HG03159 (cell line): ENCODE measurements at regions not wholly inside any gene's neighbourhood (a gene's known extent, or its start where the extent isn't known, plus 50 kb on each side); places are given as distances from the start of the nearest gene placed in this dataset.
"Not testable (repeated sequence)": the region's sequence is repeated elsewhere in the genome, so short reads cannot be mapped to it uniquely, and the experiment has no call there.

ENCODE experiments used
- ATAC-seq: cut with Tn5 transposase; IDR thresholded peaks from one replicate; pipeline ENCODE4 v1.9.1; 2021; ENCODE audit warnings: mild to moderate bottlenecking, moderate library complexity; ENCODE audit not compliant: unreplicated experiment

DNA sequence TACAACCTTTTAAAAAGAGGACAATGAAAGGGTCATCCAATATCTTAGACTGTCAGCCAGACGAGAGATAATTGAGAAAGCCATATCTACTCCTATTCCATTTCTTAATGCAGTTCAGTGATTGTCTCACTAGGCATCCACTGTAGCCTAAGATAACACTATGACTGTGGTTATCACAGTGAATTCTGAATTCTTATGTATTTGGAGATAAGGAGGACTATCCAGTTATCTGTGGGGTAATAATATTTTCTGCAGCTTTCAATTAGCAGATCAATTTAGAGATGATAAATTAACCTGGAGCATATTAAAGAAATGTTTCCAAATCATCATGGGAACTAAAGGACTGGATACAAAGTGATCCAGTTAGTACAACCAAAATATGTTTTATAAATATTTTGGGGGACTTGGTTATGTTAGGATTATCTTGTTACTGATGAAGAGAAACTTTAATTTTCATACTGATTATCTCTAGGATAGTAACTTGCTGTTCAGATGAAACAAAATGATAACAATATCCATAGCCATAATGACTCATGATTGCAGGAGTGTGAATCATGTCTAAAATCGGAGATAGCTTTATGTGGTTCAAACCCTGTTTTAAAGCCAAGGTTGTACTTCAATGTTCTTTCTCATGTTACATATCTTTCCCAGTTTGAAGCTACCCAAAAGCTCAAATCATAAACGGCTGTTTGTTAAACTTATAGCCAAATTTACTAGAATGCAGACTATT is 1152.0 kb downstream of the HACE1 start:
- no peak for ATAC-seq

DNA sequence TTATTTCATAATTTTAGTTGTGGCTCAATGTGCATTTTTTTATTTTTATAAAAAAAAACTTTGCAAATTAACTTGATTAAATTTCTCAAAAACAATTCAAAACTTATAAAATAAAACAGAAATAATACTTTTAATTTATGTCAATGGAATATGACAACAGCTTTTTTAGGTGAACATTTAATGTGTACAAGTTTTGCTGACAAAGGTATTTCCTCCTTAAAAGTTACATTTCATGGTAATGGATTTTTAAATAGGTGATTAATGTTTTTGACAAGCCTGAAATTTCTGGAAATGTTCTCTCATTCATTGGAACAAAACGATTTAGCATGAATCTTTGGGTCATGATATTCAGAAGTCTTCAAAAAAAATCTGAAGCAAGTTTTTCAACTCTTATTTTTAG is 1160.0 kb downstream of the HACE1 start:
- no peak for ATAC-seq

DNA sequence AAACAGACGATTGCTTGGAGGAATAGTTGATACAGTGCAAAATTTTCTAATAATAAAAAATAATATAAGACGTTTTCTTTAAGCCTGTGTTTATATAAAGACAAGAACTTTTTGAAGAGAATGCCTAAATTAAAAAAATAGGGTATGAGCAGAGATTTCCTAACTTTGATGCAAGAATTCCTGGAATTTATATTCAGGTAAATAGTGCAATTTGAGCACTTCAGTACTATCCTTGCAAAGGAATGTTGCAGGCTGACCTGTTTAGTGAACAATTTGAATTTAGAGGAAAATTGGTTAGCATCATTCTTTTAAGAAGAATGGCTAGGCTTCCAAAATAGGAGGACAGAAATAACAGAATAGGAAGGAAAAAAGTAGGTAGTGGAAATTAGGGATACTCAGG is 1172.3 kb downstream of the HACE1 start:
- ATAC-seq: no peak

DNA sequence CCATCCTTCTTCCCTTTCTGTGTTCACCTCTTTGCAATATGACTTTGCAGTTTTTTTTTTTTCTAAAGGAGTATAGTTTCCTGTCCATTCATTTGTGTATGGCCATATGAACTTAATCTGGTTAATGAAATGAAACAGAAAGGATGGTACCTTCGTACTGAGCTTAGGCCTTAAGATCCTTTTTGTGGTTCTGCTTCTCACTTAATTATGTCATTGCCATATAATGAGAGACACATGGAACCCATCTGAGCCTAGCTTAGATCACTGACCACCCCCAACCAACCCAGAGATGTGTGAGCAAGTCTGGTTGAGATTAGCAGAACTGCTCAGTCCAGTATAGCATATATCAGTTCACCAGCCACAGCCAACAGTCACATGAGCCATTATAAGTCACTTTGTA is 1179.6 kb downstream of the HACE1 start:
- ATAC-seq: no peak

DNA sequence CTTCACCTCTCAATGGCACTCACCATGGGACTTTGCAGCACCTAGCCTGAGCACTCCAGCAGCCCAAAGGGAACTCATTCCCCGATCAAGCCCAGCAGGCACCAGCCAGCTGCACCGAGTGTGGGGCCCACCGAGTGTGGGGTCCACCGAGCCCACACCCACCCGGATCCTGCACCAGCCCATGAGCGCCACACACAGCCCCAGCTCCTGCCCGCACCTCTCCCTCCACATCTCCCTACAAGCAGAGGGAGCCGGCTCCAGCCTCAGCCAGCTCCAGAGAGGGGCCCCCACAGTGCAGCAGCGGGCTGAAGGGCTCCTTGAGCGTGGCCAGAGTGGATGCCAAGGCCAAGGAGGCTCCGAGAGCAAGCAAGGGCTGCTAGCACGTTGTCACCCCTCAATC is 1182.4 kb downstream of the HACE1 start:
- ATAC-seq: no peak

DNA sequence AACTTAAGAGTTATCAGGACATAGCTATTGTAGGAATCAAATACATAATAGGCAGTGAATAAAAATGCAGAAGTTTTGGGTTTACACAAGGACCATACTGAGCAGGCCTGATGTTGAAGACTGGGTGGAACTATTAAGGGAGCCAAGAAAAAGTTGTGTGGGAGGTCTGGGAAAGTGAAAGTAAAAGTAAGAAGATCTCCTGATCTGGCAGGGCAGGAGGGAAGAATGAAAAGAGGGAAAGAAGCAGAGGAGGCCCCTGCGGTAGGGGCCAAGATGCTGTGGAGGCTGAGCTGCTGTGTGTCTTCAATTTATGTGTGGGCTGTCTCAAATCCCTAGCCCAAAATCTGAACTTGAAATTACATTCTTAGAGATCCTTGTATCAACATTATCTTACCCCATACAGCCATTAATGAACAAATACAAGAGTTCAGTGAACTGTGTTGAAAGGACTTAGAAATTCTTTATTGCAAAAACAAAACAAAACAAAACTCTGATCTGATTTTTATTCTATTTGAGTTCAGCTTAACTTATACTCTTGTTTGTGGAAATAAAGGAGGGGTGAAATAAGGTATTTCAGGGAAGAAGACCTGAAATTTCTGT is 1183.8 kb downstream of the HACE1 start:
- ATAC-seq: no peak

DNA sequence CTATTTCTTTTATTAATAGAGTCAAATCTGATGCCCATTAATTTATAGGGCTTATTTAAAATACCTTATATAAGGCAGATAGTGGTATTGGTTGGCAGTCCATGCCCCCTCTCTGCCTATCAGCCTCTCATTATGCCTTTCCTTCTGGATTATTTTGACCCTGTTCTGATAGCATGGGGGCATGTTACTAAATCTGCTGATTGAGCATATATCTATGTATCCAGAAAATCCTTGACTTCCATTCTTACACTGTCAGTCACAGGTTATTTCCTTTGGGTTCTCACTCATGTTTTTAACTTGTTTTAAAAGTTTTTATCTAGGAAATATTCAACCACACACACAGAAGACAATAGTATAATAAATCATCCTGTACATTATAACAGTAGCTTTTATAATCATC is 1184.9 kb downstream of the HACE1 start:
- ATAC-seq: no peak

DNA sequence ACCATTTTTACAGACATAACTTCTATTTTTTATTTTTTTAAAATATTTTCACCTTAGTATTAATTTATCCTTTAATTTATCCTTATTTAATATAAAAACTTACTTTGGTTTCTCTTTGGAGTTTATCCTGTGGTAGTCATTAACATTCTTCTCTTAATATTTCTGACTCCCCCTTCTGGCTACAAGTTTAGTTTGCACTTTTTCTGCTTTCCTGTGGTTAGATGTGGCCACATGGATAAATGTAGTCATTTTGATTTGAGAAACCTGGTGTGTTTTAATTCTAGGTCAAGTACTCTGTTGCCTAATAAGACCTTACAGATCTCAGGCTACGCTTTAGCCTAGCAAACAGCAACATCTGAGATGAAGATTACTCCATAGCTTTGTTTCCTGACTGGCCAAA is 1187.5 kb downstream of the HACE1 start:
- no peak for ATAC-seq

DNA sequence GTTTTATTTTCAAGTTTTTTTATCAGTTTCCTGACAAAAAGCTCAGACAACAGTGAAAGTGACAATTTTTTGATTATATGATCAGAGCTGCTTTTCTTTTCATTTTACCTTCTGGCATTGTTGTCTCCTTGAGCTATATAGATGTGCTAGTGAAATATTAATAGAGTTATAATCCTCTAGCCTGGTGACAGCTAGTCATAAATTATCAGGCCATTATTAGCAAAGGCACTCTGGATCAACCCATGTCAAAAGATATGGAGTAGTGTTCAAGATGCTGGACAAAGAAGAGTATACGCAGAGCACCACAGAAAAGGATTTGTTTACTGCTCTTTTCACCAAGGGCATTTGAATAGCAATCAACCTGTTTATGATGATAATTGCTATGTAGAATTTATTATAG is 1230.1 kb downstream of the HACE1 start:
- no peak for ATAC-seq

DNA sequence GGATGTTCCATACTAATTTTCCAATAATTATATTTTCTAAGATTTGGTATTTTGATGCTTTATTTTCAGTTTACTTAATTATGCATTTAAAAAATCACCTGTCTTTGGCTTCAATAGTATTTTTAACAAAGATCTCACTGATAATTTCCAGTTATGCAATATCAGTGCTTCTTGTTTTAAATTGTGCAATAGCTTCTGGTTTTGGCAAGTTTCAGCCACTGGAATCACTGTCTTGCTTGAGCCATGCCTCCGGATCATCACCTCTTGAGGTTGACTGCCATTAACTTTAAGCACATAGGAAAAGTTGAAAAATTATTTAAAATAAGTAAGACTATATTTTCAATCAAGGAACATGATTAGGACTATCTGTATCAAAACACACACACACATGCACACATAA is 1242.1 kb downstream of the HACE1 start:
- no peak for ATAC-seq

DNA sequence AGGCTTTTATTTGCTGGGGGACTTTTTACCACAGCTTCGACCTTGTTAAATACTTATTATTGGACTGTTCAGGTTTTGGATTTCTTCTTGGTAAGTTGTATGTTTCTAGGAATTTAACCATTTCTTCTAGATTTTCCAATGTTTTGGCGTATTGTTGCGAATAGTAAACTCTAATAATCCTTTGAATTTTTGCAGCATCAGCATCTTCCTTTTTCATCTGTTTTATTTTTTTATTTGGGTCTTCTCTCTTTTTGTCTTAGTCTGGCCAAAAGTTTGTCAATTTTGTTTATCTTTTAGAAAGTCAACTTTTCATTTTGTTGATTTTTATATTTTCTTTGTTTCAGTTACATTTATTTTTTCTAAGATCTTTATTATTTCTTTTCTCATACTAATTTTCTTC is 1272.0 kb downstream of the HACE1 start:
- no peak for ATAC-seq

DNA sequence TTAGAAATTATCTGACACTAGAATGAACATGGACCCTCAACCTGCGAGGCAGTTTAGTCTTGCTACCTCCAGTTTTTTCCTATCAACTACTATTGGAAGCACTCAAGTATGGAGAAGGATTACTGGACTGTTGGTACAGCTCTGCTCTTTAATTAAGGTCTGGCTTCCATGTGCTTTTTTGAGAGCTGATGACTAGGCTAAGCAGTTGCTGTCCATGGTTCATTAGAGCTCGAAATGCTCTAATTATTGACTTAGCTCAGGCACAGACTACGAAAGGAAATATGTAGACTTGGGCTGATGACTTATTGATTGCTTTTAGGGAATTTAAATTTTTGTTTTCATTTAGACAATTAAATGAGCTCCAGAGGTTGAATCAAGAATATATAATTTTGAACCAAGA is 1281.6 kb downstream of the HACE1 start:
- ATAC-seq: no peak

DNA sequence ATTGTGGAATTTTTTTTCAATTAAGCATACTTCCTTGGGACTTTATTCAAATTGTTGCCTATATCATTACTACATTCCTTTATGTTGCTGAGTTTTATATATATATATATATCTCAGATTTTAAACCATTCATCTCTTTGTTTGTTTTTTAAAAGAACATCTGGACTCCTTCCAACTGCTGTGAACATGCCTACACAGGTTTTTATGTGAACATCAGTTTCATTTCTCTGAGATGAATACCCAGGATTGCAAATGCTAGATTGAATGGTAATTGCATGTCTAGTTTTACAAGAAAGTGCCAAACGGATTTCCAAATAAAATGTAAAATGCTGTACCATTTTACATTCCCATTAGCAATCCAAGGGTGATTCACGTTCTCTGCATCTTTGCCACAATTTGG is 1289.3 kb downstream of the HACE1 start:
- no peak for ATAC-seq

DNA sequence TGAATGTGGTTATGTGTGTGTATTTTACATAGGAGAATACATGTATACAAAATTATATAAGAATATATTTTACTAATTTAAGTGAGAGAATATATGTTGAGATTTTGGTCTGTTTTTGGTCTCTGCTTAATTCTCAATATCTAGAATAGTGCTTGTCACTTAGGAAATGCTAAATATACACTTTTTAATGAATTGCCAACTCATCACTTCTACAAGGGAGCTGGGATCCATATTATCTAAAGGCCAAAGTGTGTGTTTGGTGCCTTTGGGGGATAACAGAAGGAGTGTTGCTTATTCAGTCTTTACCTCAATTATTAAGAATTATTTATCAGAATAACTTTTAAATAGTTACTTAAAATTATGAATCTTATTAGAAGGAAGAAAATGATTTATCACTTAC is 1304.8 kb downstream of the HACE1 start:
- no peak for ATAC-seq

DNA sequence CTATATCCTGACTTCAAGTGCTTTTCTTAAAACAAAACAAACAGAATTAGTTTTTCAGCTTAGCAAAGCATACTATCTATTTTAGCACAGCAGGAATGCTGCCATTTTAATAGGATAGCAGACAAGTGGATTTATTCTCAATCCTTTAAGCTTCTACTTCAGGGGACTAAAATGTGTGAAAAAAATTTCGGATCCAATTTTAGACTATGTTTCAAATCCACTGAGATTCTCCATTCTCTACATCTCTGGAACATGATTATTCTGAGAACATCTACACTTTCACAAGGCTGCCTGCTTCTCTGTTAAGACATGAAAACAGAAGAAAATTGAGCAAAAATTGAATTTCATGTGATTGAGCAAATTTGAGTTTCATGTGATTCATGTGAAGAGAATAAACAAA is 1321.3 kb downstream of the HACE1 start:
- no peak for ATAC-seq

DNA sequence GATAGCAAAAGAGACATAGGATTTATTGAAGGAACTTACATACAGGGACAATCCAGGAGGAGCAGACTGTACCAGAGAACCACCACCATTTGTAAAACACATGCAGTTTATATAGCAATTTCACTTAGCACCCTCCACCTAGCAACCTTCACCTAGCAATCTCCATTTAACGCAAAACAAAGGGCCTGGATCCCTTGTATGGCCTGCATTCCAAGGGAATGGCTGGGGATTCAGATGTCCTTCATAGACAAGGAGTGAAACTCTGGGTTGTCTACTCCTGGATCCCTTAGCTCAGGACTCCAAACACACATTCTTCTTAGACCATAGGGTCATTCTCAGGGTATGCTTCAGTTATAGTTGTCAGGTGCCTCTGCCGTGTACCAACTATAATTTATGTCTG is 1324.9 kb downstream of the HACE1 start:
- ATAC-seq: no peak

DNA sequence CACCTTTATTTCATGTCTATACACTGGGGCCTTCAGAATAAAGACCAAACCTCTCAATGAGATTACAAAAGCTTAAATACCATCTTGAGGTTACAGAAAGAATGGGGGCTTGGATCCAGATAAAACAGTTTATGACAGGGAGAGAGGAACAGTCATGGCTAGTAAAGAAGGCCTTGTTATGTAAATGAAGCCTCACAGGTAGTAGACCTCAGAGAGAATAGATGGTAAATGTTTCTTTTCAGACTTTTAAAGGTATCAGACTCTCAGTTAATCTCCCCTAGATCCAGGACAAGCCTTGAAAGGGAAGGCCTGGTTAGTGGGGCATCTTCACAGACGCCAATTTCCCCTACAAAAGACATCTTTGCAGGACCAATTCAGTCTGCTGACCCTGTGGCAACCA is 1325.6 kb downstream of the HACE1 start:
- ATAC-seq: no peak

DNA sequence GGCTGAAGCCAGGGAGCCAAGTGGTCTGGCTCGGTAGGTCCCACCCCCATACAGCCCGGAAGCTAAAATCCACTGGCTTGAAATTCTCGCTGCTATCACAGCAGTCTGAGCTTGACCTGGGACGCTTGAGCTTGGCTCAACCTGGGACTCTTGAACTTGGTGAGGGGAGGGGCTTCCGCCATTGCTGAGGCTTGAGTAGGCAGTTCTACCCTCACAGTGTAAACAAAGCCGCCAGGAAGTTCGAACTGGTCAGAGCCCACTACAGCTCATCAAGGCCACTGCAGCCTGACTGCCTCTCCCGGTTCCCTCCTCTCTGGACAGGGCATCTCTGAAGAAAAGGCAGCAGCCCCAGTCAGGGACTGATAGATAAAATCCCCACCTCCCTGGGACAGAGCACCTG is 1337.7 kb downstream of the HACE1 start:
- no peak for ATAC-seq

DNA sequence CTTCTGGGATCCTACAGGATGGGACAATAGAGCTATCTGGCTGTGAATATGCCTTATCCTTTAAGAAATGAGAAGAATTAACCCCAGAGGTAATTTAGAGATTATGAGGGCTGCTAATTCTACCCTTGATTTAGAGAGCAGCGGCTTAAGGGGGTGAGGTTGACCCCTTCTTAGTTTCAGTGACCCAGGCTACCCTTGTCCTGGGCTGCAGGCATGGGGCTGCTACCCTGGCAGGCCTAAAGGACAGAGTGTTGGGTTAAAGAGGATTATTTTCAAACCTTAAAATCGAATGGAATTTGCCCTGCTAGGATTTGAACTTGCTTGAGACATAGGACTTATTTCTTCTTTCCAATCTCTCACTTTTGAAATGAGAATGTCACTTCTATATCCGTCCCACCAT is 1343.4 kb downstream of the HACE1 start:
- no peak for ATAC-seq

DNA sequence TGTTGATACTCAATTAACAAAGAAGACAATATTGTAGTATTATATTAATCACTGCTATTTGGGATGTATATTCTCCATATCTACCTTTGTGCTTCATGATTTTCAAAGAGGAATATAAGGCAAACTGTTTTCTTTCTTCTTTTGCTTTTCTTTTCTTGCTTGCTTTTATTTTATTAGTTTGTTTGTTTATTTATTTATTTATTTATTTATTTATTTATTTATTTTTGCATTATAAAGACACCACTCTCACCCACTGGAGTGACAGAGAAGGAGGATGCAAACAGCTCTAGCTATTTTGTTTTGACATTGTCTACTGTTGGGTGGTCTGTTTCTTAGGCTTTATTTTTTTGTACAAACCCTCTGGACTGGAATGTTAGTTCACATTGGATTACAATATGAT is 1352.7 kb downstream of the HACE1 start:
- ATAC-seq: no peak

DNA sequence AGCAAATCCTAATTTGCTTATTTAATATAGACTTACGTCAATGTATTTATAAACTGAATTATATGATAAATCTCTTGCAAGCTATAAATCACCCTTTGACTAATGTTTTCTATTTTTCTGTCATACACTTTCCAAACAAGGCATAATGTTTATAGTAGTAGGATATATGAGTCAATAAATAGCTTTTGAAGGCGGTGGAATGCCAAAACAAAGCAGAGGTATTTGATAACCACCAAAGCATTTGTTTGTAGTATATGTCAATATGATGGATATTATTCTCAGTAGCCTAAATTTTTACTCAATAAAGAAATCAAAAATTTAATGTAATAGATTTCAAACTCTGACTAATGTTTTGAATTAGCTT is 1354.6 kb downstream of the HACE1 start:
- no peak for ATAC-seq

DNA sequence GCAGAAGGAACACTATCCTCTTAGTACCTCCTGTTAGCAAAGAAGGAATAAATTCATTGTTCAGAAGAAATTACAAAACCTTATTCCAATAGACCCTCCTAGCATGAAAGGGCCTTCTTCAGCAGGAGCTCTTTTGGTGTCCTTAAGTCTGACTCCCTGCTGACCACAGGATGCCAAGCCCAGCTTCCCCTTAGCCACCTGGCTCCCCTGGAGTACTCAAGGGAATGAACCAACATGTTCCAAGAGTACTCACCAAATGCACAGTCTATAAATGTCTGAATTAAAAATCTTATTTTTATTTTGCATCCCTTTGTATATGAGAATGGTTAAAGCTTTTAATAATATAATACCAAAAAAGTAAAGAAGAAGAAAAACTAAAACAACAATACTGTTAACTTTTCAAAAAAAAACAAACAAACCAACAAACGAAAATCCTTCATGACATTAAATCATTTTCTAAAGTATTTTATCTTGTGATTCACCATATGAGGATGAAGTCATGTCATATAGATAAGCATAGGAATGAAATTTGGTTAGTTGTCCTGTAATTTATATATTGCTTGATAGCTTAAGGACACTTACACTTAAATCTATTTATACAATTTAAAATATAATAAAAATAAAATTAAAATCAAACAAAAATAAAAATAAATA is 1355.1 kb downstream of the HACE1 start:
- ATAC-seq: no peak

DNA sequence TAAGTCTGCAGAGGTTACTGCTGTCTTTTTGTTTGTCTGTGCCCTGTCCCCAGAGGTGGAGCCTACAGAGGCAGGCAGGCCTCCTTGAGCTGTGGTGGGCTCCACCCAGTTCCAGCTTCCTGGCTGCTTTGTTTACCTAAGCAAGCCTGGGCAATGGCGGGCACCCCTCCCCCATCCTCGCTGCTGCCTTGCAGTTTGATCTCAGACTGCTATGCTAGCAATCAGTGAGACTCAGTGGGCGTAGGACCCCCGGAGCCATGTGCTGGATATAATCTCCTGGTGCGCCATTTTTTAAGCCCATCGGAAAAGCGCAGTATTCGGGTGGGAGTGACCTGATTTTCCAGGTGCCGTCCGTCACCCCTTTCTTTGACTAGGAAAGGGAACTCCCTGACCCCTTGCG is 1363.1 kb downstream of the HACE1 start:
- ATAC-seq: not testable (repeated sequence)
